Liver (tissue), 8 donors: ENCODE measurements at regions not wholly inside any gene's neighbourhood (a gene's known extent, or its start where the extent isn't known, plus 50 kb on each side); places are given as distances from the start of the nearest gene placed in this dataset.

Source experiments
- DNase-seq: peaks from one replicate; pipeline ENCODE4 v3.0.0-alpha.2; 2017; ENCODE audit warnings: low spot score
- H3K27ac ChIP-seq, 2 donors: one replicate each; pipeline ENCODE4 v1.7.0; 2013; ENCODE audit warnings: inconsistent platforms in 2 of 2, low read length in 2 of 2, control low read depth in 1 of 2, low read depth in 1 of 2, mild to moderate bottlenecking in 1 of 2
- H3K27me3 ChIP-seq, 4 donors: one replicate each; pipeline versions ENCODE4 v1.6.1 to v1.7.0; 2013; ENCODE audit warnings: low read length in 3 of 4, inconsistent platforms in 1 of 4, mild to moderate bottlenecking in 1 of 4, moderate library complexity in 1 of 4; ENCODE audit not compliant: control insufficient read depth in 4 of 4, insufficient read depth in 4 of 4
- H3K36me3 ChIP-seq, 4 donors: one replicate each; pipeline versions ENCODE4 v1.6.1 to v1.7.0; 2013; ENCODE audit warnings: low read length in 3 of 4, mild to moderate bottlenecking in 3 of 4, low read depth in 1 of 4, moderate library complexity in 1 of 4; ENCODE audit not compliant: control insufficient read depth in 4 of 4, insufficient read depth in 3 of 4
- H3K4me1 ChIP-seq, 4 donors: one replicate each; pipeline versions ENCODE4 v1.6.1 to v1.7.0; 2013; ENCODE audit warnings: low read length in 3 of 4, mild to moderate bottlenecking in 3 of 4, moderate library complexity in 1 of 4; ENCODE audit not compliant: control insufficient read depth in 4 of 4, insufficient read depth in 4 of 4
- H3K4me3 ChIP-seq, 3 donors: one replicate each; pipeline versions ENCODE4 v1.6.1 to v1.7.0; 2013; ENCODE audit warnings: low read length in 3 of 3, control low read depth in 1 of 3, low read depth in 1 of 3, mild to moderate bottlenecking in 1 of 3
- H3K9ac ChIP-seq, 2 donors: one replicate each; pipeline ENCODE4 v1.7.0; 2013; ENCODE audit warnings: low read length in 2 of 2, mild to moderate bottlenecking in 2 of 2, moderate library complexity in 2 of 2, control low read depth in 1 of 2, low read depth in 1 of 2
- H3K9me3 ChIP-seq, 4 donors: one replicate each; pipeline versions ENCODE4 v1.6.1 to v1.7.0; 2013; ENCODE audit warnings: low read length in 3 of 4; ENCODE audit not compliant: control insufficient read depth in 4 of 4
- ATF3 ChIP-seq: IDR thresholded peaks from 2 replicates; pipeline ENCODE4 v1.6.1; 2016; ENCODE audit warnings: antibody characterized with exemption
- CTCF ChIP-seq: fragments of 150-350 bp; IDR thresholded peaks from 2 replicates; pipeline ENCODE4 v1.5.1; 2017; ENCODE audit warnings: improper control_type of control experiment, low read depth, low read length; ENCODE audit not compliant: missing input control
- EGR1 ChIP-seq, 2 donors: IDR thresholded peaks; 2 replicates each; pipeline ENCODE4 v1.6.1; 2016 to 2018; ENCODE audit warnings: antibody characterized with exemption in 2 of 2, low read depth in 2 of 2
- FOXA2 ChIP-seq: IDR thresholded peaks from 2 replicates; pipeline ENCODE4 v1.6.1; 2016; ENCODE audit warnings: antibody characterized with exemption
- GABPA ChIP-seq, 2 donors: IDR thresholded peaks in 1 of 2; conservative IDR thresholded peaks in 1 of 2; 2 replicates each; pipeline ENCODE4 v1.6.1; 2016; ENCODE audit warnings: antibody characterized with exemption in 2 of 2, mild to moderate bottlenecking in 1 of 2, moderate library complexity in 1 of 2
- HNF4A ChIP-seq, 2 donors: conservative IDR thresholded peaks; 2 replicates each; pipeline ENCODE4 v1.6.1; 2016; ENCODE audit warnings: antibody characterized with exemption in 2 of 2, mild to moderate bottlenecking in 2 of 2
- MAX ChIP-seq: IDR thresholded peaks from 2 replicates; pipeline ENCODE4 v1.6.1; 2016; ENCODE audit warnings: antibody characterized with exemption
- RAD21 ChIP-seq, 2 donors: IDR thresholded peaks; 2 replicates each; pipeline ENCODE4 v1.6.1; 2016; ENCODE audit warnings: antibody characterized with exemption in 2 of 2, mild to moderate bottlenecking in 2 of 2
- REST ChIP-seq: IDR thresholded peaks from 2 replicates; pipeline ENCODE4 v1.6.1; 2016; ENCODE audit warnings: antibody characterized with exemption, mild to moderate bottlenecking
- RXRA ChIP-seq, 2 donors: IDR thresholded peaks; 2 replicates each; pipeline ENCODE4 v1.6.1; 2017 to 2018; ENCODE audit warnings: antibody characterized with exemption in 2 of 2, mild to moderate bottlenecking in 1 of 2
- SP1 ChIP-seq: IDR thresholded peaks from 2 replicates; pipeline ENCODE4 v1.6.1; 2018; ENCODE audit warnings: antibody characterized with exemption, mild to moderate bottlenecking
- TAF1 ChIP-seq: conservative IDR thresholded peaks from 2 replicates; pipeline ENCODE4 v1.6.1; 2016; ENCODE audit warnings: antibody characterized with exemption, mild to moderate bottlenecking
- ZBTB33 ChIP-seq: IDR thresholded peaks from 2 replicates; pipeline ENCODE4 v1.6.1; 2016; ENCODE audit warnings: antibody characterized with exemption
- WGBS: extraction: QIAGEN DNeasy Blood & Tissue Kit; methylation state at CpG from one replicate; pipeline ENCODE4 v1.1.7; 2013; 5-methylcytosine and 5-hydroxymethylcytosine counted together
- donor health status: healthy.
- donor health status: healthy.
- donor health status: healthy.
- donor health status: healthy.
- donor health status: healthy.

GRCh38 chr3:162365066-162365719 lies 868.6 kb downstream of the OTOL1 start:
- no peak overlapping the region for H3K4me3 ChIP-seq
- H3K4me1 ChIP-seq, result no peaks in the 10 kb centered on the region
- DNase-seq, result no peak

More at GRCh38 chr3:162365066-162365719, 868.6 kb downstream of the OTOL1 start:
- Histone ChIP-seq H3K9me3 (no peaks in the 10 kb centered on the region), H3K9ac (no peak overlapping the region), H3K27ac (no peak overlapping the region), H3K27me3 (no peaks in the 10 kb centered on the region), H3K36me3 (no peaks in the 10 kb centered on the region)
- TF ChIP-seq TAF1, result no peak
- no peak for TF ChIP-seq CTCF
- no peak for TF ChIP-seq EGR1 (IDR thresholded peaks at IDR 0.05; ENCODE audit: low read depth in 2 of 2)
- TF ChIP-seq MAX, result no peak
- TF ChIP-seq RAD21 (IDR thresholded peaks at IDR 0.05), result no peak
- no peak for TF ChIP-seq GABPA (IDR thresholded peaks at IDR 0.05 in 1 of 2, conservative IDR thresholded peaks at IDR 0.05 in 1 of 2)
- TF ChIP-seq RXRA (IDR thresholded peaks at IDR 0.05), result no peak
- no peak for TF ChIP-seq HNF4A (conservative IDR thresholded peaks at IDR 0.05)
- TF ChIP-seq FOXA2, result no peak
- TF ChIP-seq ATF3, result no peak
- TF ChIP-seq ZBTB33, result no peak
- TF ChIP-seq REST, result no peak
- TF ChIP-seq SP1, result no peak
- 65% methylated on average over 4 of the region's 4 CpGs for WGBS
